Epithelial cell of proximal tubule (primary cell): ENCODE measurements at regions not wholly inside any gene's neighbourhood (a gene's known extent, or its start where the extent isn't known, plus 50 kb on each side); places are given as distances from the start of the nearest gene placed in this dataset.

Experiments used
- DNase-seq: peaks from one replicate; pipeline ENCODE4 v3.0.0-alpha.2; 2011; ENCODE audit warnings: low read depth
- H3K4me3 ChIP-seq: 2 replicates; pipeline ENCODE4 v1.5.1; 2011; ENCODE audit warnings: low read depth, mild to moderate bottlenecking, low read length
- CTCF ChIP-seq: conservative IDR thresholded peaks from 2 replicates; pipeline ENCODE4 v1.5.1; 2012; ENCODE audit warnings: low read depth, mild to moderate bottlenecking, low read length

- H3K4me3 ChIP-seq: no peak overlapping the region
- DNase-seq: no peak
- TF ChIP-seq CTCF: no peak
Measured at GRCh38 chr17:68697850-68698361, 96.7 kb upstream of the FAM20A start.

DNA sequence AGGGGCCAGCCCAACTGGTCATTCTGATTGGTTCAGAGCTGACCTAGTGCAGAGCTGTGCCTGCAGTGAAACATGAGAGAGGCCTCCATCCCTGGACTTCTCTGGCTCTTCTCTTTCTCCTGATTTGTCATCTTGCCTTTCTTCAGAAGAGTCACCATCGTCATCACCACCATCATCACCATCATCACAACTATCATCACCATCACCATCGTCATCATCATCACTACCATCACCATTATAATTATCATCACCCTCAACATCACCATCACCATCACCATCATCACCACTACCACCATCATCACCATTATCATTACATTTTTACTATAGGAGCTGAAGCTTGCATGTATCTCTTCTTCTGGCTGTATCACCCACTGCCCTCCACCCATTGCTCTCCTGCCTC lies 94.5 kb upstream of the FAM20A start:
- no peak for DNase-seq
- H3K4me3 ChIP-seq: no peak overlapping the region
- no peak for TF ChIP-seq CTCF

DNA sequence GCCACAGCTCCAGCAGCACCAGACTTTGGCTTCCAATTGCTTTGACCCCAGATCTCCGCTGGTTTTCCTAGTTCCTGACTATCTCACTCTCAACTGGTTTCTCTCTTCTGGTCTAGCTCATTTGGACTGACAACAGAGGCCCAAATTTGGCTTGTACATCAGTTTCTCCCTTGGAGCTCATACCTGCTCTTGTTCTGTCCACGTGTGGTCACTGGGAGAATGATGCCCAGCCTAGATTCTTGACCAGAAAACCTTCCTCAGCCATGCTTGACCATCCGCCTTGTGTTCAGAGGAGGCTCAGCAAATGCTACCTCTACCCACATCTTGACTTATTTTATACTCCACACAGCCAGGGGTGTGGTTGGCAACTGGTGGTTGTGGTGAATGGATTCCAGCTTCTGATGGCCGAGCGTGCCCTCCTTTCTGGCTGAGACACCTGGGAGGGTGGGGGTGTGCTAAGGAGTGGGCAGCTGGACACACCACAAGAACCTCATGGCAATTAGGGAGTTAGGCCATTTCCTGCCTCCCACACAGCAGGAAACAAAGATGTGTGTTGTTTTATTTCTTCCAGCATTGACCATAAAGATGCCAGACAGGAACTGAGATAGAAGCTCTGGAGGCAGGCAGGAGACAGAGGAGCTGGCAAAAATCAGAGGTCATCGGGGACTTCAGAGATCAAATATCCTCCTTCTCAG lies 93.8 kb upstream of the FAM20A start:
- DNase-seq: no peak
- no peak for TF ChIP-seq CTCF
- no peak overlapping the region for H3K4me3 ChIP-seq

DNA sequence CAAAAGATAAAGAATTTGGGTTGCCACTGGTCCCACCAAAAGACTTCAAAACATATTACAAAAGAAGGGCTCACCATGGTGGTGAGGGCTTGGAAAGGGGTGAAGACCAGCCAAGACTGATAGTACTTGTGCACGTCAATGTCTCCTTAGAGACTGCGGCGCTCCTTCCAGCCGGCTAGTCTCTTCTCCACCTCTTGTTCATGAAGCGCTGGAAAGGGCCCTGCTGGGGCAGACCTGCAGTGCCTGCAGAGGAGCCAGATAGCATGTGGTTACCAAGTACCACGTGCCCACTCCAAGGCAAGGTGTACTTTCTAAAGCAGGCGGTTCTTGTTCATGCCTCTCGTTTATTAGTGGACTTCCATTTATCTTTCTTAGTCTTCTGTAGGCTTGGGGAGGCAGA lies 92.7 kb upstream of the FAM20A start:
- H3K4me3 ChIP-seq: no peak overlapping the region
- DNase-seq: no peak
- TF ChIP-seq CTCF: no peak

DNA sequence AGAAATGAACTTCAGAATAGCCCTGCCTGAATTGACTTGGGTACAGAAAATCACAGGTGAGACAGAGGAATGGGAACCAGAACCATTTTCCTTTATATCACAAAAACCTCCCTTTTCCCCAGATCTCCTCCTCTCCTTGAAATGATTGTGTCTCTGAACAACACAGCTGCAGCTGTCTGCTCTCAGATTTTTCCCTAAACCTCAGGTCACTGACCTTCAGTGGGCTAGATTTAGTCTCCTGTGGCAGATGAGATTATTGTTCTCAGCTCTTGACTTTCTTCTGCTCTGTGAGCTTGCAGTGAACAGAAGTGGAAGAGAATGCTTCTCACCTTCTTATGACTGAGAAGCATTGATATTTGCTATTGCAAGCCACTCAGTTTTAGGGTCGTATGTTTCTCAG lies 92.3 kb upstream of the FAM20A start:
- no peak for DNase-seq
- no peak overlapping the region for H3K4me3 ChIP-seq
- TF ChIP-seq CTCF: no peak

DNA sequence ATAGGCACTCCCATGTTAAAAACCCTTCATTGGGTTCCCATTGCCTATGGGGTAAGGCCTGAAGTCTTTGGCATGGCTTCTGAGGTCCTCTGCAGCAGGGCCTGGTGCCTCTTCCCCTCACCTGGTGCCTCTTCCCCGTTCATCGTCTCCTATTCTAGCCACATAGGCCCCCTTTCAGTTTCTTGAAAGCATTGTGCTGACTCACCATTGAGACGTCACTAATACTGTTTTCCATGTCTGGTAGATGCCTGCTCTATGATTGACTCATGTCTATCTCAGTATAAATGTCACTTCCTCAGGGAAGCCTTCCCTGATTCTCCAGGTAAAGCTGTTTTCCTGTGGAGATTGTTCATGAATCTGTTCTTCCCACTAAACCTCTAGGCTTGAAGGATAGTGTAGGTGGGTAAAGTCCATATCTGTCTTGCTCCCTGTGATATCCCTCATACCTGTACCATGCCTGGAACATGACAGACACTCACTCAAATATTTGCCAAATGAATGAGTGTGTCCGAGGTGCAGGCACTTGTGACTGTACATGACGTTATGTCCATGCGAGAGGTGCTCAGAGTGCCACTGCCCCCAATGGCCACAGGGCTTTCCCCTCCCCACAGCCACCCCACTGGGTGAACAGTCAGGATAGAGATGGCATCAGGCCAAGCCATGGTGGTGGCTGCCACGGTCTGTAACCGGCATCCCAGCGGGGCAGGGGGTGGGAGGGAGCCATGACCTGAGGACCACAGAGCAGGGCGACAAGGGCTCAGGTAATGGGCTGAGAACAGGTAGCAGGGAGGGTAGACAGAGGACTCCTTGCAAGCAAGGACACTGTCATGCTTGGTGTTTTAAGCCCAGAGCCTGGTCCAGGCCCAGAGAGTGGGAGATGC lies 85.2 kb upstream of the FAM20A start:
- no peak overlapping the region for H3K4me3 ChIP-seq
- TF ChIP-seq CTCF: no peak
- DNase-seq: no peak
